ENCODE measurements at regions not wholly inside any gene's neighbourhood (a gene's known extent, or its start where the extent isn't known, plus 50 kb on each side); places are given as distances from the start of the nearest gene placed in this dataset.

- H3K4me3 ChIP-seq (ENCODE audit: low read depth in 2 of 2, low read length in 2 of 2), result no peak overlapping the region
- POLR2A ChIA-PET, result no interaction called here
- H3K9me3 ChIP-seq (ENCODE audit: control insufficient read depth, insufficient read depth, low read depth, low read length), result no peaks in the 10 kb centered on the region
- CTCF ChIA-PET, result no interaction called here
- ATAC-seq (no peak), DNase-seq (ENCODE audit: low read depth, low spot score) (no peak)
- no peak overlapping the region for H3K27ac ChIP-seq (ENCODE audit: low read length)
- H3K4me1 ChIP-seq (ENCODE audit: control insufficient read depth, insufficient read depth, low read length), result no peaks in the 10 kb centered on the region
- no peaks in the 10 kb centered on the region for H3K36me3 ChIP-seq (ENCODE audit: control insufficient read depth, insufficient read depth, low read length)
- intact Hi-C loops (cut with micrococcal nuclease; ENCODE audit: unreplicated experiment) (no loop called here), in situ Hi-C loops (cut with HindIII; ENCODE audit: low pct_unique_long_range_greater_than_20kb, low sequenced_read_pairs) (no loop called here)
- no peak for TF ChIP-seq REST (IDR thresholded peaks at IDR 0.05; ENCODE audit: insufficient read depth in 1 of 2, low read depth in 2 of 2, low read length in 1 of 2)
- TF ChIP-seq TCF7L2 (IDR thresholded peaks at IDR 0.05; ENCODE audit: low read depth, low read length), result no peak
- TF ChIP-seq CTCF (IDR thresholded peaks at IDR 0.05), result no peak
- TF ChIP-seq POLR2AphosphoS5 (IDR thresholded peaks at IDR 0.05; ENCODE audit: low read depth, low read length), result no peak
- TF ChIP-seq SIN3A (IDR thresholded peaks at IDR 0.05; ENCODE audit: borderline replicate concordance, insufficient read depth, low read depth, low read length), result no peak
- no TSS peak for BruUV-seq (replicated peaks)
- peaks cover 3% of the 10 kb centered on the region for H3K27me3 ChIP-seq (ENCODE audit: control insufficient read depth, insufficient read depth, low read length)
Observed at GRCh38 chr7:156257904-156258303, 382.7 kb upstream of the RNF32 start.

GRCh38 chr7:156255635-156256034 is 384.9 kb upstream of the RNF32 start:
- BruUV-seq (replicated peaks), result no TSS peak
- no peaks in the 10 kb centered on the region for H3K4me1 ChIP-seq (ENCODE audit: control insufficient read depth, insufficient read depth, low read length)
- H3K36me3 ChIP-seq (ENCODE audit: control insufficient read depth, insufficient read depth, low read length), result no peaks in the 10 kb centered on the region
- ChIA-PET POLR2A (no interaction called here), CTCF (no interaction called here)
- TF ChIP-seq REST (IDR thresholded peaks at IDR 0.05; ENCODE audit: insufficient read depth in 1 of 2, low read depth in 2 of 2, low read length in 1 of 2) (no peak), TCF7L2 (IDR thresholded peaks at IDR 0.05; ENCODE audit: low read depth, low read length) (no peak), CTCF (IDR thresholded peaks at IDR 0.05) (no peak), POLR2AphosphoS5 (IDR thresholded peaks at IDR 0.05; ENCODE audit: low read depth, low read length) (no peak), SIN3A (IDR thresholded peaks at IDR 0.05; ENCODE audit: borderline replicate concordance, insufficient read depth, low read depth, low read length) (no peak)
- no peaks in the 10 kb centered on the region for H3K9me3 ChIP-seq (ENCODE audit: control insufficient read depth, insufficient read depth, low read depth, low read length)
- intact Hi-C loops (cut with micrococcal nuclease; ENCODE audit: unreplicated experiment), result no loop called here
- H3K4me3 ChIP-seq (ENCODE audit: low read depth in 2 of 2, low read length in 2 of 2), result no peak overlapping the region
- in situ Hi-C loops (cut with HindIII; ENCODE audit: low pct_unique_long_range_greater_than_20kb, low sequenced_read_pairs), result no loop called here
- H3K27ac ChIP-seq (ENCODE audit: low read length), result no peak overlapping the region
- DNase-seq (ENCODE audit: low read depth, low spot score) (no peak), ATAC-seq (no peak)
- H3K27me3 ChIP-seq (ENCODE audit: control insufficient read depth, insufficient read depth, low read length), result no peaks in the 10 kb centered on the region

Measured in Panc1 (cell line).